Transverse colon (tissue), 4 donors: ENCODE measurements at regions not wholly inside any gene's neighbourhood (a gene's known extent, or its start where the extent isn't known, plus 50 kb on each side); places are given as distances from the start of the nearest gene placed in this dataset.

Experiments used
- DNase-seq: peaks from one replicate; pipeline ENCODE4 v3.0.0-alpha.2; 2019
- H3K27ac ChIP-seq, 4 donors: fragments of 200-600 bp; sonication (generic); 2 replicates each; pipeline ENCODE4 v1.5.1; 2016 to 2018; ENCODE audit warnings: inconsistent platforms in 4 of 4
- H3K27me3 ChIP-seq: fragments of 200-600 bp; sonication (generic); 2 replicates; pipeline ENCODE4 v1.5.1; 2017; ENCODE audit warnings: inconsistent platforms
- H3K36me3 ChIP-seq, 4 donors: fragments of 200-600 bp; sonication (generic); 2 replicates each; pipeline ENCODE4 v1.5.1; 2017 to 2019; ENCODE audit warnings: inconsistent platforms in 4 of 4
- H3K4me1 ChIP-seq, 4 donors: fragments of 200-600 bp; sonication (generic); 2 replicates each; pipeline ENCODE4 v1.5.1; 2017 to 2020; ENCODE audit warnings: inconsistent platforms in 4 of 4
- H3K4me3 ChIP-seq, 4 donors: fragments of 200-600 bp; sonication (generic); 1 replicate in 1 of 4; 2 replicates in 3 of 4; pipeline versions ENCODE4 v1.5.1 to v1.6.1; 2017 to 2019; ENCODE audit warnings: inconsistent platforms in 4 of 4
- H3K9me3 ChIP-seq, 2 donors: fragments of 200-600 bp; sonication (generic); 2 replicates each; pipeline ENCODE4 v1.5.1; 2017 to 2019; ENCODE audit warnings: inconsistent platforms in 2 of 2
- EP300 ChIP-seq: sonication (generic); formaldehyde crosslinking; IDR thresholded peaks from one replicate; pipeline ENCODE4 v1.6.1; 2017; ENCODE audit warnings: antibody characterized with exemption, low read depth
- POLR2A ChIP-seq: fragments of 450-650 bp; IDR thresholded peaks from one replicate; pipeline ENCODE4 v1.6.1; 2016; ENCODE audit warnings: antibody characterized with exemption, mild to moderate bottlenecking, moderate library complexity
- POLR2AphosphoS5 ChIP-seq, 3 donors: sonication (generic); formaldehyde crosslinking; IDR thresholded peaks; one replicate each; pipeline ENCODE4 v1.6.1; 2016; ENCODE audit warnings: antibody characterized with exemption in 3 of 3
- WGBS, 2 donors: methylation state at CpG; one replicate each; pipeline ENCODE4 v1.1.5; 2018; ENCODE audit warnings: low coverage in 1 of 2; 5-methylcytosine and 5-hydroxymethylcytosine counted together
- in situ Hi-C, 4 donors: fragments of 200-750 bp; cut with MboI; loops; one replicate each; pipeline versions ENCODE4 v1.15.0 to v1.15.1; 2017; ENCODE audit warnings: low sequenced_read_pairs in 3 of 4, low pct_ligation_motif_present in 1 of 4, low pct_unique_long_range_greater_than_20kb in 1 of 4
- intact Hi-C: fragments of 100-400 bp; cut with DNase I; formaldehyde crosslinking; loops from one replicate; pipeline ENCODE4 v1.15.1; 2023; ENCODE audit warnings: low total_unique reads
- TF ChIP-seq, protein P1 (sequence below), 5 experiments: fragments of 200-600 bp in 3 of 5; fragments of 450-650 bp in 2 of 5; sonication (generic) in 3 of 5; IDR thresholded peaks; 1 replicate in 2 of 5; 2 replicates in 3 of 5; pipeline ENCODE4 v1.5.1; 2016 to 2017; ENCODE audit warnings: antibody characterized with exemption in 5 of 5, inconsistent platforms in 3 of 5, mild to moderate bottlenecking in 2 of 5, moderate library complexity in 1 of 5

DNA sequence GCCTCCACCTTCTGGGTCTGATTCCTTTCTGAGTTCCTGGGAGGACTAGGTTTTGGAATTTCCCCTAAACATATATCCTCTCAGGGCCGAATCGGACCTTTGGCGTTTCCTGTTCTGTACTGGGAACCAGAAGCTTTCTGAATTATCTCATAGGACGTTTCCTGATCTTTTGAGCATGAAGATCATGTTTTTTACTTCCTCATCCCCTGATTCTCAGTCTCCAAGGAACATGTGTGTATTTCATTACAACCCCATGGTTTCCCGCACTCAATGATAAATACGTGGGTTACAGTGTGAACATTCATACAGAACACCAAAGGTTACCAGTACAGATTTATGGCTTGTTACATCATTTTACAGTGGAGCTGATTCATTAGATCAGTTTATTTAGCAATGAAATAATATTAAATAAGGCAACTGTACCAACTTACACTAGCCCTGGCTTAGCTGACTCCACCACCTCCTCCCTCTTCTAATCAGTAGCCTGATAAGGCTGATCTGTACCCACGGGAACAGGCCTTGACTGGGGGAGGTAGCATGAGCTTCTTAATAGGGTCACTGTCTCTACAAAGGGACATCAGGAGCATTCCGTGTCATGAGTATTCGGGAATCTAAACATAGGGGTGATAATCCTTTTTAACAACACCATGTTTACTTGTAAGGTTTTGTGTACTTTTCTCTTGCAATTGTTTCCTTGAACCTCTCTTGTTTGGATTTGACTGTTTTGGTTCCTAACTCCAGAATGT is 57.8 kb upstream of the ERRFI1 start:
- WGBS, 2 donors = 38 to 48% methylated on average over 9 of the region's 9 CpGs
- H3K36me3 ChIP-seq = no peaks in the 10 kb centered on the region
- DNase-seq = no peak
- no peak for TF ChIP-seq POLR2A
- TF ChIP-seq, protein P1, sequence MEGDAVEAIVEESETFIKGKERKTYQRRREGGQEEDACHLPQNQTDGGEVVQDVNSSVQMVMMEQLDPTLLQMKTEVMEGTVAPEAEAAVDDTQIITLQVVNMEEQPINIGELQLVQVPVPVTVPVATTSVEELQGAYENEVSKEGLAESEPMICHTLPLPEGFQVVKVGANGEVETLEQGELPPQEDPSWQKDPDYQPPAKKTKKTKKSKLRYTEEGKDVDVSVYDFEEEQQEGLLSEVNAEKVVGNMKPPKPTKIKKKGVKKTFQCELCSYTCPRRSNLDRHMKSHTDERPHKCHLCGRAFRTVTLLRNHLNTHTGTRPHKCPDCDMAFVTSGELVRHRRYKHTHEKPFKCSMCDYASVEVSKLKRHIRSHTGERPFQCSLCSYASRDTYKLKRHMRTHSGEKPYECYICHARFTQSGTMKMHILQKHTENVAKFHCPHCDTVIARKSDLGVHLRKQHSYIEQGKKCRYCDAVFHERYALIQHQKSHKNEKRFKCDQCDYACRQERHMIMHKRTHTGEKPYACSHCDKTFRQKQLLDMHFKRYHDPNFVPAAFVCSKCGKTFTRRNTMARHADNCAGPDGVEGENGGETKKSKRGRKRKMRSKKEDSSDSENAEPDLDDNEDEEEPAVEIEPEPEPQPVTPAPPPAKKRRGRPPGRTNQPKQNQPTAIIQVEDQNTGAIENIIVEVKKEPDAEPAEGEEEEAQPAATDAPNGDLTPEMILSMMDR (IDR thresholded peaks at IDR 0.05) = no peak
- TF ChIP-seq EP300 = no peak
- TF ChIP-seq POLR2AphosphoS5 (IDR thresholded peaks at IDR 0.05) = no peak
- H3K27me3 ChIP-seq = no peaks in the 10 kb centered on the region
- no peaks in the 10 kb centered on the region for H3K9me3 ChIP-seq
- H3K4me1 ChIP-seq = peaks cover 0 to 17% (median 9%) of the 10 kb centered on the region in 4 donors
- in situ Hi-C loops = no loop called here
- no peak overlapping the region for H3K4me3 ChIP-seq
- peak overlapping the region; percentile 3 to 58 (median 55) for H3K27ac ChIP-seq
- intact Hi-C loops = no loop called here

DNA sequence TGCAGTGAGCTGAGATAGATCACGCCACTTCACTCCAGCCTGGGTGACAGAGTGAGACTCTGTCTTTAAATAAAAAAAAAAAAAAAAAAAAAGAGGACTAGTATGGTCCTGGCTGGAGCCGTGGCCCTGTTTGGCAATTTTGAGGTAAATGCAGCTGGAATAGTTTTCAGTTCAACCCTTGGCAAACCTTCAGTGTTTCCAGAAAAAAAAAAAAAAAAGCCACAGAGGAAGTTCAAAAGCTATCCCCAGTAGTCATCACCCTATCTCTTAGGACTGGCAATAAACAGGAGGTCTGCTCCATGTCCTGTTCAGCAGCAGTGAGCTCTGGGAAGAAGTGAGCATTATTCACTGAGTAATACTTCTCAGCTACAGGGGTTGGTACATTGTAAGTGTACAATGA is 56.8 kb upstream of the ERRFI1 start:
- Histone ChIP-seq H3K27me3 (no peaks in the 10 kb centered on the region), H3K27ac (peak overlapping the region; percentile 3 to 58 (median 55)), H3K9me3 (no peaks in the 10 kb centered on the region), H3K36me3 (no peaks in the 10 kb centered on the region), H3K4me3 (no peak overlapping the region), H3K4me1 (peaks cover 7 to 27% (median 16%) of the 10 kb centered on the region in 4 donors)
- 38 to 48% methylated on average over 1 to 2 of the region's 2 CpGs for WGBS, 2 donors
- in situ Hi-C loops (no loop called here), intact Hi-C loops (no loop called here)
- TF ChIP-seq EP300 (no peak), POLR2A (no peak), POLR2AphosphoS5 (IDR thresholded peaks at IDR 0.05) (no peak)
- TF ChIP-seq, protein P1 (IDR thresholded peaks at IDR 0.05) = no peak
- no peak for DNase-seq

DNA sequence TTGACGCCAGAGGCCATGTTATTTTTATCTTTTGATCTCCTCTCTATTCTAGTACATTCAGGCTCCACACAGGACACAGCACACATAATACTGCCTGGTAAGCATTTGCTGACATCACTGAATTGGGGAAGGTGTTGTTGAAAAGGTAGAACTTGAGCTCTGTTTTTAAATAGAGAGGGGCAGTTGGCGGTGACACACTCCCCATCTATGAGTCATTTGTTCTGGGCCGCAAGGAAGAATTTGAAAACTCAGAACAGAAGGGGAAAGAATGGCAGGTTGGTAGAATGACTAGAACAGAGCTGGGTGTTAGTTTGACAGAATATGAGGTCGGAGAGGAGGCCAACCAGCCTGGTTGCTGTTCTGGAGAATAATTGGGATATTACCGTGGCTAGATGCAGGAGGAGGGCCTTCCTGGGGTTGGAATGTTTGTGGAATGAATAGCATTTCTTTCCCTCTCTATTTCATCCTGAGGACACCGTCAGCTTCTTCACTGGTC is 52.1 kb upstream of the ERRFI1 start:
- WGBS, 2 donors = 58 to 72% methylated on average over 6 of the region's 6 CpGs
- TF ChIP-seq POLR2A = no peak
- no peak for TF ChIP-seq EP300
- no peak for TF ChIP-seq POLR2AphosphoS5 (IDR thresholded peaks at IDR 0.05)
- TF ChIP-seq, protein P1 (IDR thresholded peaks at IDR 0.05) = no peak
- H3K27ac ChIP-seq = peak overlapping the region; percentile 62 to 73 (median 66)
- no peak overlapping the region for H3K4me3 ChIP-seq
- intact Hi-C loops (no loop called here), in situ Hi-C loops (no loop called here)
- no peaks in the 10 kb centered on the region for H3K27me3 ChIP-seq
- H3K9me3 ChIP-seq = no peaks in the 10 kb centered on the region
- no peaks in the 10 kb centered on the region for H3K36me3 ChIP-seq
- H3K4me1 ChIP-seq = peaks cover 14 to 42% (median 26%) of the 10 kb centered on the region in 4 donors
- no peak for DNase-seq

DNA sequence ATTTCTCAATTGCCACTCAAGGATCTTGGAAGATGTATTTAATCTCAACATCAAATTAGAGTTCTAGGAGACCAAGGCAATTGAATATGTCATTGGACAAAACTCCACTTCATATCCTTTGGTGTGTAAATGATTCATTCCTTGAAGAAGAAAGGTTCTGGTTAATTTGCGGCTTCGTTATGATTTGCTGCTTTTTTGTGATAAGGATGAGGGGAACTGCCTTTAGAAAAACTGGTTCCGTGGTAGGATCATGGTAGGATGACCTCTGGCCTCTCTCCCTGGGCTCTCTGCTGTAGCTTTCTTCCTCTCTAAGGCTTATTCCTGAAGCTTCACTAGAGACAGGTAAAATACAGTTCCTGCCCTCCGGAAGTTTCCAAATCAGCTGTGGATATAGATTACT is 51.5 kb upstream of the ERRFI1 start:
- Histone ChIP-seq H3K27ac (peak overlapping the region; percentile 62 to 73 (median 66)), H3K27me3 (no peaks in the 10 kb centered on the region), H3K9me3 (no peaks in the 10 kb centered on the region), H3K4me1 (peaks cover 14 to 36% (median 23%) of the 10 kb centered on the region in 4 donors), H3K36me3 (no peaks in the 10 kb centered on the region), H3K4me3 (no peak overlapping the region)
- in situ Hi-C loops = no loop called here
- no peak for TF ChIP-seq POLR2AphosphoS5 (IDR thresholded peaks at IDR 0.05)
- no peak for TF ChIP-seq EP300
- TF ChIP-seq POLR2A = no peak
- TF ChIP-seq, protein P1 (IDR thresholded peaks at IDR 0.05) = no peak
- WGBS, 2 donors = 47 to 83% methylated on average over 2 to 4 of the region's 4 CpGs
- no peak for DNase-seq
- intact Hi-C loops = no loop called here
